HG02840 (cell line): ENCODE measurements at regions not wholly inside any gene's neighbourhood (a gene's known extent, or its start where the extent isn't known, plus 50 kb on each side); places are given as distances from the start of the nearest gene placed in this dataset.
A peak's percentile ranks its signal among the peaks of the same experiment; 100 is the strongest.

Experiments used
- ATAC-seq: cut with Tn5 transposase; IDR thresholded peaks from one replicate; pipeline ENCODE4 v1.9.1; 2021; ENCODE audit warnings: mild to moderate bottlenecking, moderate library complexity, moderate number of reproducible peaks; ENCODE audit not compliant: unreplicated experiment, low FRiP score

DNA sequence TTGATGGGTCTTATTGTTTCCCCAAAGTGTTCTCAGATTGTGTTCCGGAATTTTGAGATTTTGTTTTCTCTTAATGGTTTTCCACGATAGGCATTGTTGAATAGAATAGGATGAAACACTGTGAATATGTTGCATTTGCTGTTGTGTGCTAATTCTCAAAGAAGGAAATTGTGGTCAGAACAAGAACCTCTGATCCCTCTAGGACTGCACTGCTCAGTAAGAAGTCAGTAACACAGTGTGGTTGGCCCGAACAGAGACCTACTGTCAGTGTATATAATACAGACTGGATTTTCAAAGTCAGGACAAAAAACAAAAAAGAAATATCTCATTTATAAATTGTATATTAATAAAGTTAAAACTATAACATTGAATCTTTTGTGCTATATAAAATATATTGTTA lies 494.8 kb downstream of the MAT2B start:
- ATAC-seq, result no peak

- ATAC-seq, result no peak
Observed at GRCh38 chr5:164000819-164001218, 495.4 kb downstream of the MAT2B start.

DNA sequence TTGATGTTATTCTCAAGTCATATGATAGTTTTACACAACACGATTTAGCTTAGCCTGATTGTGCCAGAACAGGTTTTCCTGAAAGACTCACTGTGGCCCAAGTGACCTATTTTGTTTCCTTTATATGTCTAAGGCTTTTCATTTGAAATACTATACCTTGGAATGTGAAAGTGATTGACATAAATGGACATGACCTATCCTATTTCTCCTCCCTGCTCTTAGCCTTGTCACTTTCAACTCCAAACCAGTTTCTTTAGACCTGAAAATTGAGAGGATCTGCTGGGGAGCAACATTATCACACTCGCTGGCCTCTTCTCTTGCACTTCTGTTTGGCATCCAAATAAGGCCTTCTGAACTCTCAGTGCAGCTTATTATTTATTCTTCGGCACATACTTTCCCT lies 496.8 kb downstream of the MAT2B start:
- no peak for ATAC-seq

DNA sequence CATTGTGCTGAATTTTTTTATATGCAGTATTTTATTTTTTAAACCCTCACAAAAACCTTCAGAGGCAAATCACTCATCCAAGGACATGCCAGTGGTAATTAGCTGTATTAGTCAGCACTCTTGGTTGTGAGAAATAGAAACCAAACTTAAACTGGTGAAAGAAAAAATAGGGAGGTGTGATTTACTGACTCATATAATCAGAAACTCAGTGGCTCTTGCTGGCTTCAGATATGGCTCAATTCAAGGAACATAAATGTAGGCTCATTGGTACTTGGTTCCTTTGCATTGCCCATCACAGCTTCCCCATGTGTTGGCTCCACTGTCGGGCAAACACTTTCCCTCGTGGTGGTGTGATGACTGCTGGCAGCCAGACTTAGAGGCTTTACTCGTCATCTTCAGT lies 497.2 kb downstream of the MAT2B start:
- ATAC-seq, result no peak

- ATAC-seq, result no peak
Observed at GRCh38 chr5:164005071-164005470, 499.7 kb downstream of the MAT2B start.

DNA sequence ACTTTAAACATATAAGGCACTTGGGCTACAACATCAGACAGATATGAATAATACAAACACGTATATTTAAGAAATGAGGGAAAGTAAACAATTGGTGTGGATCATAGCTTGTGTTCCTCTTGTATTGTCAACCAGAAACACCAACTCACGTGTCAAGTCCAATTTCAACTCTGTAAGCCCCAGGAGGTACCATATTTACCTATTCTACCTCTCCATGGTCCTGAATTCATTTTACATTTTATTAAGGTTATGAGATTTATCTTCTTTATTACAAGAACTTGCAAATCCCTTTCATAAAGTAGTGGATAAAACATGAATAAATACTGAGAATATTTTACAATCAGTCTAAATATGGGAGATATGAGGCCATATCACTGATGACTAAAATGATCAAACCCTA lies 501.6 kb downstream of the MAT2B start:
- ATAC-seq, result no peak

DNA sequence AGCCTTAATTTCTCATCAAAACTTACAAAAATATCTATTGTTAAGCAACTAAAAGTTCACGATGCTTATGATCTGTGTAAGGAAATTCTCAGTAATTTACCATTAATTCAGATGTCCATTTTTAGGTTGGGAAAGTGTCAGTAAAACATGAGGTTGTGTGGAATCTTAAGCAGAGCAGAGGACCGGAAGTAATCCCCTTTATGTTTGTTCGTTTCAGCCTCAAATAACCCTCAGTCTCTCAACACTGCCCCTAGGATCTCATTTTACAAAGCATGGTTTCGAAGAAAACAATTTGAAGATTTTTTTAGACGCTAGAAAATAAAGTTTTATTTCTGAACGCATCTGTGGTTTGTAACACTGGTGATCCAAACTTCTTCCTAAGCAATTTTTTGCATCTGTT lies 504.2 kb downstream of the MAT2B start:
- no peak for ATAC-seq

- ATAC-seq, result no peak
Observed at GRCh38 chr5:164010900-164011299, 505.5 kb downstream of the MAT2B start.

- no peak for ATAC-seq
Observed at GRCh38 chr5:164012371-164012770, 507.0 kb downstream of the MAT2B start.

- ATAC-seq, result peak; percentile 76
Observed at GRCh38 chr5:164013077-164013670, 507.8 kb downstream of the MAT2B start.

GRCh38 chr5:164020116-164020515 lies 514.7 kb downstream of the MAT2B start:
- no peak for ATAC-seq

DNA sequence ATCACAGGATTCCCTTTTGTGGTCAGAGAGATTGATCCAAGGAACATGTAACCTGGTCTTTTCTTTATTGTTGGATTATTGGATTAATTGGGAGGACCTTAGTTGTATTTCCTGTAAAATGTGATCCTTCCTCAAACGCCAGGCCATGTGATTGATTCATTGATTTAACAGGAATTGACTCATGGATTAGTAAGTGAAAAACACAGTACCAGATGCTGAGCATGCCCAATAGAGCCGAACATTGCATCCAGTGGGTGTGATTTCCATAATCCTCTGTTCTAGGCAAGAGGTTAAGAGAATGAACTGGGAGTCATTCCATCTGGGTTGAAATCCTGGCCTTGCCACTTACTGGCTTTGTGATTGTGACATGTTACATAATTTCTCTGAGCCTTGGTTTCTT lies 522.3 kb downstream of the MAT2B start:
- no peak for ATAC-seq

DNA sequence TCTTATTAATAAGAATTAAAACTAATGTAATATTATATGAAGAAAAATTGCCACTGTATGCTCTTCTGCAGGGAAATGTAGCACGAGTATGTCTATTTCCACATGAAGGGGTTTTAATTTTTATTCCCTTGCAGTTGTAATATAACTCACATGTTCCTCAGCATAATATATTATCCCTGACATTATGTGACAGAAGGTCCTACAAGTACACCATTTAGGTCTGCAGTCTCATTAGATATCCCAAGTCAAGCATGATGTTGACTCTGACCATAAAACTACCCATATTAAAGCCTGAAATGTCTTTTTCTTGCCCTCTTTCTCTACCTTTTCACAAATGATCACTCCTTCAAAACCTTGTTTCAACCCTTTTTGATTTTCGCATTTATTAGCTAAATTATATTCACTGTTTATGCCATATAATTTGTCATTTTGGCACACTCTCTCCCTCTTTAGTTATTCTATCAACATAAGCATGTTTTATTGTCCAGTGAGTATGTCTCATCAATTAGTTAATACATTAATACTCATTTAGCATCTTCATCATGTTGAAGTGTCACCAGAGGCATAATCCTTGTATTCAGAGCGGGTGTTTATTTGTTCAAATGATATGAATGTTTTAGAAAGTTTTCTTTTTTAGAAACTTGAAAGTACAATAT lies 532.8 kb downstream of the MAT2B start:
- no peak for ATAC-seq

DNA sequence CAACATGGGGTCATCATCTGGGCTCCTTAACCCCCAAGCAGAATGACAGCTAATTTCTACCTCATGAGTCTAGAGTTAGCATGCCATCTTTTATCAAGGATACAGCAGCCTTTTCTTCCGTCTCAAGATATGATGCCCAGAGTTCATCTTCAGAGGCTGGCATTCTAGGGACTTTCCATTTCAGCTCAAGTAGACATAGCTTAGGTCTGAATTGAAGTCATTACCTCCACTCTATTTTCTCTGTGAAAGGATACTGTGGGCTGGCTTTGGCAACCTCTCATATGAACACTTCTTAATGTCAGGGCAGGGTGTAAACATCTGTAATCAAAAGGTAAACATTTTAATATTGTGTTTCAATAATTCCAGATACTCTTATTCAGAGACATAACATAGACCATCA lies 535.7 kb downstream of the MAT2B start:
- ATAC-seq, result no peak

- no peak for ATAC-seq
Observed at GRCh38 chr5:164048359-164048926, 543.0 kb downstream of the MAT2B start.

DNA sequence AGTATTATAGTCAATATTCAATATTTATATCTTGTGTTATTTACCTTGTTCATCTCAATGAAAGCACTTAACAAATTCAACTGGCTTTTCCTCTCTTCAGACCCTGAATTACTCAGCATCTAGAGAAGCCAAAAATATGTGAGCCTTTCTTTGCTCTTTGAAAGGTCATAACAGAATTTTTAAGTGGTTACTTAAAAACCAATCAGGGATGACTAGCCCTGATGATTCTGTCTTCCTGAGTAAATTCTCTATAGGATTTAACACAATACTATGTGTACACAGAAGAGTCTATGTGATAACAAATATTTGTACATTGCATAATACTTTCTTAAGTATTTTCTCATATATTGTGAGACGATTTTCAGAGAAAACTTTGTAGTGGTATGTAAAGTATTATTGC lies 546.3 kb downstream of the MAT2B start:
- ATAC-seq, result no peak

DNA sequence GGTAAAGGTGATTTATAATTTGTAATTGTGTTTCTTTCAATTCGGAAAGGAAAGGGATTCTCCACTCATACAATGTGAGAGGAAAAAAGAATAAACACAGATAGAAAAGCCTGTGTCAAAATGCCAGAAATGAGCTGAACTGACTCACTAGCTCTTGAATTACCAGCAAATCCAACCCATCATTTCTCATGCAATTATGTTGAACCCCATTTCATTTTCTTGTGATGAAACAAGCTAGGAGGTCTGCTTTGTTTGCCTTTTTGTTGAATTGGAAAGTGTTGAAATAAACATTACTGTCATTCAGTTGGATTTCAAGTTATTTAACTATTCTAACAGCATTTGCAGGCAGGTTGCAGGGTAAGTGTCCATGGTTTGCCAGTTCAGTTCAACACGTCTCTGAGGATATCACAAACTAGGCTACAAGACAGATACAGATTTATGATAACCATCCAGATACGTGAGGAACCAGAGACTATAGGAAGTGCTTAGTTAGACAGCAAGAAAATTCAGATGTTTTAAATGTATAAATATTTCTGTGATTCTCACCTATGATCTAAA lies 547.2 kb downstream of the MAT2B start:
- ATAC-seq, result no peak

DNA sequence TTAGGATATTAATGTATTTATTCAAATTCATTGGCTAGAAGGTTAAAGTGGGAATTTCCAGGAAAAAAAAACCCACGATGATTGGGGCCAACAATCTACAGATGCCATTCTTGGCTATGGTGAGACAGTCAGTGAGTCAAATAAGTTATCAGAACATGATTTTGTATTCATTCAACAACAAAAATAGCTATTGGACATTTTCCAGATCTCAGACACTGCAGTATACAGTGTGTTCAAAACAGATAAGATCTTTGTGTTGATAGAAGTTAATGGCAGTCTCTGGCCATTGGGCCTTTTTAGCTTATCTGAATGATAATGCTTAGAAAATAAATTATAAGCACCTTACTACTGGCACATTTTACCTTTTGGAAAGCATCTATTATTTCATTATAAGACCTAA lies 547.7 kb downstream of the MAT2B start:
- ATAC-seq, result no peak

DNA sequence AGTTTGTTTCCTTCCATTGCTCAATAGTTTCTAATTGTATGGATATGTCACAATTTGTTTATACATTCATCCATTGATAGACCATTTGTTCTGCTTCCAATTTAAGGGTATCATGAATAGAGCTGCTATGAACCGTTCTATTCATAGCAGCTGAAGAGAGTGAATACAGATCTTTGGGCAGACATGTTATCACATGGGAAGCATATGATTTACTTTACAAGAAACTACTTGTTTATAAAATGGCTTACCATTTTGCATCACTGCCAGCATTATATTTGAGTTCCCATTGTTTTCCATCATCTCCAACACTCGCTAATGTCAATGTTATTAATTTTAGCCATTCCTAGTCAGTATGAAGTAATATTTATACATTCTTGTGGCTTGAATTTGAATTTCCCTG lies 549.0 kb downstream of the MAT2B start:
- no peak for ATAC-seq

DNA sequence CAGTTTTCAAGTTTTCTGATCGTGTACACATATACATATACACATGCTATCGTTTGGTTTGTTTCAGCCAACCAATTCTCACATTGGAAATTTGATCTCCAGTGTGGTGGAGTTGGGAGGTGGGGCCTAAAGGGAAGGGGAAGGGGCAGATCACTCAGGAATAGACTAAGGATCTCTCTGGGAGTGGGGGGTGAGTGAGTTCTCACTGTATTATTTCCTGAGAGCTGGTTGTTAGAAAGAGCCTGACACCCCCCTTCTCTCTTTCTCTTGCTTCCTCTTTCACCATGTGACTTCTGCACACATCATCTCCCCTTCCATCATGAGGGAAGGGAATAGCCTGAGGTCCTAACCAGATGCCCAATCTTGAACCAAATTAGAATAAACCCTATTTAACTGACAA lies 551.7 kb downstream of the MAT2B start:
- ATAC-seq, result no peak

- no peak for ATAC-seq
Observed at GRCh38 chr5:164058621-164059020, 553.2 kb downstream of the MAT2B start.

DNA sequence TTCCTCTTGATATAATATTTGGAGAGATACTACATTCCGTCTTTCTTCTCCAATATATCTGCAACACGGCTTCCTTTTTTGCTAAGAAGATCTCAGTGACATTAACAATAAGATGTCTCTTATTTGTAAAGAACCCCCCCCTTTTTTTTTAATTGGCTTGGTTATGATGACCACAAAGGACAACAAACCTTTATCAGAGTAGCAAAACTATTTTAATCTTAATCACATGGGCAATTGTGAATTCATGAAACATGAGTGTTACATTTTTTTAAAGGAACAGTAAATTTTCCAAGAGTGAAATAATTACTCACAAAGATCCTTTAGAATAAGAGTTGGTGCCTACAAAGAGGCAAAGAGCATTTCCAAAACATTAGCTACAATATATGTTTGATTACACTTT lies 554.1 kb downstream of the MAT2B start:
- ATAC-seq, result no peak
